Activated naive CD4-positive, alpha-beta T cell (primary cell): ENCODE measurements at regions not wholly inside any gene's neighbourhood (a gene's known extent, or its start where the extent isn't known, plus 50 kb on each side); places are given as distances from the start of the nearest gene placed in this dataset.
"Not testable (repeated sequence)": the region's sequence is repeated elsewhere in the genome, so short reads cannot be mapped to it uniquely, and the experiment has no call there.

Experiments used
- DNase-seq, 4 experiments: peaks; one replicate each; lab custom pipeline; 2025; lab: John Stamatoyannopoulos, UW

- no peak for DNase-seq
Observed at GRCh38 chr14:71432334-71433110, 499.7 kb upstream of the RGS6 start.

- no peak for DNase-seq
Observed at GRCh38 chr14:71433303-71433702, 498.9 kb upstream of the RGS6 start.

- not testable (repeated sequence) for DNase-seq
Observed at GRCh38 chr14:71435641-71436040, 496.6 kb upstream of the RGS6 start.

GRCh38 chr14:71437870-71438269 is 494.4 kb upstream of the RGS6 start:
- DNase-seq: no peak

GRCh38 chr14:71438684-71439083 is 493.5 kb upstream of the RGS6 start:
- DNase-seq: no peak

GRCh38 chr14:71441126-71441525 is 491.1 kb upstream of the RGS6 start:
- DNase-seq: no peak

- no peak for DNase-seq
Observed at GRCh38 chr14:71444030-71444822, 488.0 kb upstream of the RGS6 start.

- no peak for DNase-seq
Observed at GRCh38 chr14:71448431-71449315, 483.6 kb upstream of the RGS6 start.

- no peak for DNase-seq
Observed at GRCh38 chr14:71449316-71450055, 482.7 kb upstream of the RGS6 start.

GRCh38 chr14:71451501-71451900 is 480.7 kb upstream of the RGS6 start:
- no peak for DNase-seq

GRCh38 chr14:71452539-71452938 is 479.7 kb upstream of the RGS6 start:
- DNase-seq: no peak

- DNase-seq: no peak
Observed at GRCh38 chr14:71452987-71453386, 479.2 kb upstream of the RGS6 start.

GRCh38 chr14:71454010-71454409 is 478.2 kb upstream of the RGS6 start:
- no peak for DNase-seq

- no peak for DNase-seq
Observed at GRCh38 chr14:71454513-71455332, 477.5 kb upstream of the RGS6 start.

- no peak for DNase-seq
Observed at GRCh38 chr14:71460091-71460490, 472.1 kb upstream of the RGS6 start.

- DNase-seq: not testable (repeated sequence)
Observed at GRCh38 chr14:71461617-71462016, 470.6 kb upstream of the RGS6 start.

GRCh38 chr14:71463807-71464206 is 468.4 kb upstream of the RGS6 start:
- no peak for DNase-seq

GRCh38 chr14:71464840-71465239 is 467.4 kb upstream of the RGS6 start:
- DNase-seq: no peak

- DNase-seq: no peak
Observed at GRCh38 chr14:71465316-71465715, 466.9 kb upstream of the RGS6 start.

GRCh38 chr14:71466251-71466650 is 466.0 kb upstream of the RGS6 start:
- no peak for DNase-seq

- no peak for DNase-seq
Observed at GRCh38 chr14:71466946-71467345, 465.3 kb upstream of the RGS6 start.
